Stimulated activated CD8-positive, alpha-beta memory T cell treated with anti-CD3 and anti-CD28 coated beads, Interleukin-4, amount 100 ng/mL, for 4 hours (primary cell): ENCODE measurements at regions not wholly inside any gene's neighbourhood (a gene's known extent, or its start where the extent isn't known, plus 50 kb on each side); places are given as distances from the start of the nearest gene placed in this dataset.
"Not testable (repeated sequence)": the region's sequence is repeated elsewhere in the genome, so short reads cannot be mapped to it uniquely, and the experiment has no call there.

ENCODE experiments used
- DNase-seq, 2 donors: peaks; one replicate each; pipeline ENCODE4 v3.0.0-alpha.2; 2020; ENCODE audit warnings: low read depth in 2 of 2, low spot score in 1 of 2

DNA sequence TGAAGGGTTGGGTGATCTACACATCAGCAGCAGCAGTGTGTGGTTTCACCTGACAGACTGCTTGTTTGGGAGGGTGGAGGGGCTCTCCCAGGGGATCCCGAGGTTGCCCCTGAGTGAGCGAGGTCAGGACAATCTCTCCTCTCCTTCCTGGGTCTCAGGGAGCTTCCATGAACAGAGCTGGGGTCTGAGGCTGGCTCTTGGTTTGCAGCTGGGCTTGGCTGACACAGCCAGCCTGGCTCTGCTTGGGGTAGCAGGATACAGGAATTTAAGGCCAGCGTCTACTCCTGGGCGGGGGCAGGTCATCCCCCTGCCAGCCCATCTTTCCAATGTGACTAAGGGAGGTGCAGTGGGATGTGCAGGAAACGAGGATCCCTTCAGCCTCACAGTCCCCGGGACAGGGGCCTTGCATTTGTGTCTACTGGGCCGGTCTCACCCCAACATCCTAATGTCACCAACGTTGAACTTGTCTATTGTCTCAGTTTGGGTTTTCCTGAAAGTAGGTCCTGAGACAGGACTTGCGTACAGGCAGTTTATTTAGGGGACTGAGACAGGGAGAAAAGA lies 262.6 kb upstream of the HDAC4 start:
- DNase-seq: no peak

GRCh38 chr2:239662413-239663120 lies 261.7 kb upstream of the HDAC4 start:
- DNase-seq: no peak

- DNase-seq: no peak
Measured at GRCh38 chr2:239661334-239662312, 260.8 kb upstream of the HDAC4 start.

DNA sequence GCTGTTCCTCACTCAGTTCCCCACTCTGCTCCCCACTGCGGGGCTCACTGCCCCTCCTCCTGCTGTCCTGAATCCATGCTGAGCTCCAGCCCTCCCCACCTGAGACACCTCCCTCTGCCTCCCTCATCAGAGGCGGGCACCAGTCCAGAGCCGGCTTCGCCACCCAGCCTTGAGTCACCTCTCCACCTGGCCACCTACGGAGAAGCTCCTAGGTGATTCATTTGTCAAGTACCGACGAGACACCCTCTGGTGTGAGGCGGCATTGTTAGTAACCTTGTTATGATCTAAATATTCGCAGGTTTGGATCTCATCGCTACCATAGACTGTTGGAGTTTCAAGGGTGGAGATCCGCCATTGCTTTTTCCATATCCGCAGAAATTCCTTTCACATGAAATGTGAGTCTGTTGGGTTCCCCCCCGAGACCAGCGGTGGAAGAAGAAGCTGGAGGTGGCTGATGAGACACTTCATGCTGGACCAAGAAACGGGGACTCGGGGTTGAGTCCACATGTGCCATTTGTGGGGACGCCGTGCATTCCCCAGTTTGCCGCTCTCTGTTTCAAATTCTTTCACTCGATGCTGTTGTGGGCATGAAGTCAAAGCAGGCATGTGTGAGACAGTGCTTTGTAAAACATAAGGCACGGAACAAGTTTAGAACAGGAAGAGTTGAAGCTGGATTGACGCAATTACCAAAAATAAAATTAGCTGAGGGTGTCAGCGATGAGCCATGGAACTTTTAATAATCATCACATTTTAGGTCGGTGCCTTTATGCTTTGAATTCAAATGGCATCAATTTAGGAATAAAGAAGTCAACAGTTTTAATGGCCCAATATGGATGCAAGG lies 259.8 kb upstream of the HDAC4 start:
- no peak for DNase-seq

DNA sequence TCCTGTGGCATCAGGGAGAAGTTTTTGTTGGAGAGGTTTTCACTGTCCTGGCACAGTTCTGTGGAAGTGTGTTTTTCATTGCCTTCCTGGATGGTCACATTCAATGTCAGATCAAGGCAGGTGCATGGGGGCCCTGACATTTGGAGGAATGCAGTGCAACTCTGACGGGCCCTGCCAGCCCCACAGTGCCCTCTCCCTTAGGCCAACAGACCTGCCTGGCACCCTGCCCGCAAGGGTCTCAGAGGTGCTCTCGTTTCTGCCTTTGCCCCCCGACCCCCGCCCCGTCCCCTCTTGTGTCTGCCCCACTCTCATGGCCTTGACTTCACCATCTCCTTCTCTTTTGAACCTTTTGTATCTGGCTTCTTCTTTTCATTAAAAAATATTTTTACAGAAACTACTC lies 257.2 kb upstream of the HDAC4 start:
- DNase-seq: no peak

DNA sequence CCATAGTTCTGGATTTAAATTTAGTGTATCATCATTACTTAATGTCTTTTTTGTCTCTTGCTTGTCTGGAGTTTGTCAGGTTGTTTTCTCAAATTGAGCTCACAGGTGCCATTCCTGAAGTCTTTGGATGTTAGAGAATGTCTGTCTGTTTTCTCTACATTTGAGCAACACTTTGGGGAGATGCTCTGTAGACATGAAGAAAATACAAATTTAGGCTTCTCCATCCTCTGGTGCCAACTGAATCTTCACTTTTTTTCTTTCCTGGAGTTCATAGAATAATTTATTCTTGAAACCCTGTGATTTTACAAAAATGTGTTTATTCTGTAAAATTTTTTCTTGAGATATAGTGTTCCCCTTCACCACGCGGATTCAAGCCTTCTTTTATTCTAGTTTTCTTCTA lies 256.4 kb upstream of the HDAC4 start:
- DNase-seq: no peak

DNA sequence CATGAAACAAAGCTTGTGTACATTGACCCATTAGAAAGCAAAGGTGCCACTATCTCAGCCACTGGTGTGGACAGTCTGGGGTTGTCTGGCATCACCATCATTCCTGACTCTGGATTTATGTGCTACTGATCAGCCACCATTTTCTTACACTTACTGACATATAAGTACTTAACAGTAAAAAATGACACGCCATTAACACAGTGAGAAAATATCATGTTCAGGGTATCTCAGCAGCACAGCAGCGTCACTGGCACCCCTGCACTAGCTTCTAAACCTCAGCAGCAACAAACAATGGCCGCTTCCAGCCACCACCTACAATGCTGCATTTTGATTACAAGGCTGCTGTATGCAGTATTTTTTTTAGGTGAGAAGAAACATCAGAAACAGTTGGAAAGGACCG lies 253.4 kb upstream of the HDAC4 start:
- DNase-seq: no peak

- no peak for DNase-seq
Measured at GRCh38 chr2:239651859-239652258, 251.0 kb upstream of the HDAC4 start.

DNA sequence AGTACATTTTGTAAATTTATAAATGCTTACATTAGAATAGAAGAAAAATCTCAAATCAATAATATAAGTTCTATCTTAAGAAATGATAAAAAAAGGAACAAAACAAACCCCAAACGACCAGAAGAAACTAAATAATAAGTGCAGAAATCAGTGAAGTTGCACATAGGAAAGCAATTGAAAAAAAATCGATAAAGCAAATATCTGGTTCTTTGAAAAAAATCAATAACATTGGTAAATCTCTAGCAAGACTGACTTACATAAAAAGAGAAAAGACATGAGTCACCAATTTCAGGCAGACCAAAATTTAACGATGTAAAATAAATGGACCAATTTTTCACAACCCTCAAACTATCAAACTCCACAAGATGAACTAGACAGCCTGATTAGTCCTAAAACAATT lies 249.9 kb upstream of the HDAC4 start:
- no peak for DNase-seq

GRCh38 chr2:239649309-239649708 lies 248.5 kb upstream of the HDAC4 start:
- DNase-seq: no peak

DNA sequence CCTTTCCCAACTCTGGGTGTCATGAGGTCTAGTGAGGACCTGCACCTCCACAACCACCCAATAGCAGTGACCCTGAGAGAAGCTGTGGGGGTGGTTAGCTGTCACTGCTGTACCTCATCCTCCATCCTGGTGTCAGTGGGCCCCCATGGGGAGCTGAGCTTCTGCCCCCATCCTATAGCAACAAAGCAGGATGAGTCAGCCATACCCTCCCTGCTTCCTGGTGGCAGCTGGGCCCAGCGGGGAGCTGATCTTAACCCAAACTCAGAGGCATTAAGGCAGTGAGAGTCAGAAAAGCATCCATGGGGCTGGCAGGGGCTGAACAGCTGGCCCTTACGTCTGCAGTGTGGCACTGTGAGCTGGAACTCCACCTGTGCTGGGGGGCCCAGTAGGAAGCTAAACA lies 247.8 kb upstream of the HDAC4 start:
- no peak for DNase-seq

- no peak for DNase-seq
Measured at GRCh38 chr2:239647052-239647819, 246.4 kb upstream of the HDAC4 start.

DNA sequence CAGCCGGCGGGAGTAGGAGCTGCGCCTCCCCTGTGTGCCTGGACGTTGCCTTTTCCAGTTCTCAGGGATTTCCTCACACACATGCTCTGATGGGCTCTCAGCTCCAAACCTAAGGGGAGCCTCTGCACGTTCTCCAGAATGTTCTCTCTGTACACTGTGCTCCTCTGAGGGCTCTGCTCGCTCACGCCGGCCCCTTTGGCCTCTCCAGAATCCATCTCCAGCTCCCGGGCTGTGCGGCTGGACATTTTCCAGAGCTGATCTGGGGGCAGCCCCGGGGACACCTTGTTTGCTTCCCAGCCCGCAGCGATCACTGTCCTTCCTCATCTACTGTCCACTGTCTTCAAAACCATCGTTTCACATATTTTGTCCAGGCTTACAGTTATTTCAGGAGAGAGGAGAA lies 245.4 kb upstream of the HDAC4 start:
- no peak for DNase-seq

- DNase-seq: not testable (repeated sequence)
Measured at GRCh38 chr2:239644594-239644993, 243.8 kb upstream of the HDAC4 start.

- DNase-seq: no peak
Measured at GRCh38 chr2:239644011-239644410, 243.2 kb upstream of the HDAC4 start.

DNA sequence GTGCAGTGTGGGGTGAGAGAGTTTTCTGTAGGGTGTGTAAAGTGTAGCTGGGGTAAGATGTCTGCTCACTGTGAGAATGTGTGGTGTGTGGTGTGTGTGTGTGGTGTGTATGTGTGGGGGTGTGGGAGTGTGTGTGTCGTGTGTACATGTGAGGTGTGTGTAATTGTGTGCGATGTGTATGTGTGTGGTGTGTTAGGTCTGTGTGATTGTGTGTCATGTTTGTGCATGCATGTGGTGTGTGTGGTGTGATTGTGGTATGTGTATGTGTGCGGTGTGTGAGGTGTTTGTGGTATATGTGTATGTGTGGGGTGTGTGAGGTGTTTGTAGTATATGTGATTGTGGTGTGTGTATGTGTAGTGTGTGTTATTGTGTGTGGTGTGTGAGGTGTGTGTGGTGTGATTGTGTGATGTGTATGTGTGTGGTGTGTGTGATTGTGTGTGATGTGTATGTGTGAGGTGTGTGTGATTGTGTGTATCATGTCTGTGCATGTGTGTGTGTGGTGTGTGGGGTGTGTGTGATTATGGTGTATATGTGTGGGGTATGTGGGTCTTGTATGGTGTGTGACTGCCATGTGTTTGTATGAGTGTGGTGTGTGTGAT lies 241.7 kb upstream of the HDAC4 start:
- no peak for DNase-seq

- DNase-seq: not testable (repeated sequence)
Measured at GRCh38 chr2:239641904-239642303, 241.1 kb upstream of the HDAC4 start.

GRCh38 chr2:239640676-239641578 lies 240.1 kb upstream of the HDAC4 start:
- no peak for DNase-seq

GRCh38 chr2:239640210-239640609 lies 239.4 kb upstream of the HDAC4 start:
- DNase-seq: no peak
